ENCODE measurements at regions not wholly inside any gene's neighbourhood (a gene's known extent, or its start where the extent isn't known, plus 50 kb on each side); places are given as distances from the start of the nearest gene placed in this dataset.
"Not testable (repeated sequence)": the region's sequence is repeated elsewhere in the genome, so short reads cannot be mapped to it uniquely, and the experiment has no call there.

DNA sequence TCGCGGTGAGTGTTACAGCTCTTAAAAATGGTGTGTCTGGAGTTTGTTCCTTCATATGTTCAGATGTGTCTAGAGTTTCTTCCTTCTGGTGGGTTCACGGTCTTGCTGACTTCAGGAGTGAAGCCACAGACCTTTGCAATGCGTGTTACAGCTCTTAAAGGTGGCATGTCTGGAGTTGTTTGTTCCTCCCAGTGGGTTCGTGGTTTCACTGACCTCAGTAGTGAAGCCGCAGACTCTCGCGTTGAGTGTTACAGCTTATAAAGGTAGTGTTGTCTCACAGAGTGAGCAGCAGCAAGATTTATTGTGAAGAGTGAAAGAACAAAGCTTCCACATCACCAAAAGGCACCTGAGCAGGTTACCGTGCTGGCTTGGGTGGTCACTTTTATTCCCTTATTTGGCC, 135.9 kb upstream of the INTU start:
- TF ChIP-seq POLR2A (IDR thresholded peaks at IDR 0.05); CTCF (IDR thresholded peaks at IDR 0.05 in 4 of 5, conservative IDR thresholded peaks at IDR 0.05 in 1 of 5): not testable (repeated sequence)
